Left lung (tissue), 4 donors: ENCODE measurements at regions not wholly inside any gene's neighbourhood (a gene's known extent, or its start where the extent isn't known, plus 50 kb on each side); places are given as distances from the start of the nearest gene placed in this dataset.

Experiments used
- ATAC-seq: fragments of 200-7000 bp; cut with Tn5 transposase; one replicate; pipeline ENCODE4 v1.9.1; 2020; ENCODE audit warnings: moderate library complexity
- DNase-seq, 4 donors: peaks; one replicate each; pipeline ENCODE4 v3.0.0-alpha.2; 2013 to 2020
- H3K27ac ChIP-seq, 2 donors: fragments of 200-600 bp; sonication (generic) in 1 of 2; one replicate each; pipeline versions ENCODE4 v1.5.0 to v1.8.0; 2020 to 2021
- H3K27me3 ChIP-seq, 2 donors: fragments of 200-600 bp; sonication (generic) in 1 of 2; one replicate each; pipeline versions ENCODE4 v1.5.0 to v1.8.0; 2020 to 2021
- H3K36me3 ChIP-seq, 2 donors: fragments of 200-600 bp; sonication (generic) in 1 of 2; one replicate each; pipeline versions ENCODE4 v1.5.0 to v1.8.0; 2020 to 2021
- H3K4me1 ChIP-seq, 2 donors: fragments of 200-600 bp; one replicate each; pipeline ENCODE4 v1.8.0; 2021
- H3K4me3 ChIP-seq, 2 donors: fragments of 200-600 bp; sonication (generic) in 1 of 2; one replicate each; pipeline versions ENCODE4 v1.5.0 to v1.8.0; 2020 to 2021; ENCODE audit warnings: mild to moderate bottlenecking in 1 of 2
- H3K9me3 ChIP-seq, 2 donors: fragments of 200-600 bp; sonication (generic) in 1 of 2; one replicate each; pipeline versions ENCODE4 v1.5.0 to v1.8.0; 2020 to 2021
- CTCF ChIP-seq, 2 donors: fragments of 200-600 bp; sonication (generic) in 1 of 2; IDR thresholded peaks; one replicate each; pipeline versions ENCODE4 v1.5.0 to v1.8.0; 2021; ENCODE audit warnings: antibody characterized with exemption in 2 of 2
- intact Hi-C, 2 donors: fragments of 100-400 bp; cut with DNase I; formaldehyde crosslinking; loops; one replicate each; pipeline versions ENCODE4 v1.11.2 to v1.14.2; 2022
- donor health status: DM: no; HTN: yes; CAD: no.
- donor health status: DM: no; HTN: no; CAD: no.

- Histone ChIP-seq H3K27ac (no peak overlapping the region), H3K4me1 (no peaks in the 10 kb centered on the region), H3K4me3 (no peak overlapping the region), H3K27me3 (no peaks in the 10 kb centered on the region), H3K9me3 (no peaks in the 10 kb centered on the region), H3K36me3 (no peaks in the 10 kb centered on the region)
- TF ChIP-seq CTCF (IDR thresholded peaks at IDR 0.05), result no peak
- intact Hi-C loops, result no loop called here
- no peak for ATAC-seq
- no peak for DNase-seq
These were observed 541.1 kb upstream of the PRMT6 start for GRCh38 chr1:106515375-106515774.

DNA sequence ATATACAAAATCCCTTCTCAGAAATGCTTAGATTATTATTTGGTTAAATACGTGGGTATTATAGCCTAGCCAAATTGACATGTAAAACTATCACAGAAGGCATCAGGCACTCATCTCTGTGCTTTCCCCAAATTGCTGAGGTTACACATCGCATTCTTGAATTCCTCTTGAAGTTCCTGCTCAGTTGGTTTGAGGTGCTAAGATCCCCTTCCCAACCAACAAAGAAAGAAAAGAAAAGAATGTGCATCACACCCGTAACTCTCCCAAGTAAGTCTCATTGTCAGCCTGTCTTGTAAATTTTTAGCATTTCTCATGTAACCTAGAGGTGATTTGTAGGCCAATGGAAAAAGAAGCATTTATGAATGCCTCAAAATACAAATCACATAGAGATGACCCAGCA, 539.2 kb upstream of the PRMT6 start:
- no peaks in the 10 kb centered on the region for H3K4me1 ChIP-seq
- H3K4me3 ChIP-seq, result no peak overlapping the region
- no peaks in the 10 kb centered on the region for H3K9me3 ChIP-seq
- H3K36me3 ChIP-seq, result no peaks in the 10 kb centered on the region
- no peak for TF ChIP-seq CTCF (IDR thresholded peaks at IDR 0.05)
- no peak for ATAC-seq
- intact Hi-C loops, result no loop called here
- no peak for DNase-seq
- no peak overlapping the region for H3K27ac ChIP-seq
- H3K27me3 ChIP-seq, result no peaks in the 10 kb centered on the region

DNA sequence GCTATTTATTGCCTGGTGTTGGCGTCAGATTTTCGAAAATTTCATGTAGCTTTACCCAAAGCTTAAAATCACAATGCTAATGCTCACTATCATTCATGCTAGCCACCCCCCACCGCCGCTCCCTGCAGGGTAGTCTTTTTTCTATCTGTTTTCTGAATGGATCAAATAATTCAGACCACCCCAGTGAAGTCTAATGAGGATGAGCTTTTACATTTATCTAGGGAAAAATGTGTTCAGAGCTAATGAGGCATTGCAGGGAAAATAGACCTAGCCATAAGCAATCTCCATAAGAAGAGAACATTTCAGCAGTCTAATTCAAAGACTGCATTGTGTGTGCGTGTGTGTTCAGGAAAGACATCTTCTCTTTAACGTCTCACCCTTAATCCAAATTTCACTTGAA, 533.0 kb upstream of the PRMT6 start:
- Histone ChIP-seq H3K4me1 (no peaks in the 10 kb centered on the region), H3K4me3 (no peak overlapping the region), H3K27me3 (no peaks in the 10 kb centered on the region), H3K27ac (no peak overlapping the region), H3K36me3 (no peaks in the 10 kb centered on the region), H3K9me3 (no peaks in the 10 kb centered on the region)
- ATAC-seq (no peak), DNase-seq (no peak)
- intact Hi-C loops, result no loop called here
- no peak for TF ChIP-seq CTCF (IDR thresholded peaks at IDR 0.05)

DNA sequence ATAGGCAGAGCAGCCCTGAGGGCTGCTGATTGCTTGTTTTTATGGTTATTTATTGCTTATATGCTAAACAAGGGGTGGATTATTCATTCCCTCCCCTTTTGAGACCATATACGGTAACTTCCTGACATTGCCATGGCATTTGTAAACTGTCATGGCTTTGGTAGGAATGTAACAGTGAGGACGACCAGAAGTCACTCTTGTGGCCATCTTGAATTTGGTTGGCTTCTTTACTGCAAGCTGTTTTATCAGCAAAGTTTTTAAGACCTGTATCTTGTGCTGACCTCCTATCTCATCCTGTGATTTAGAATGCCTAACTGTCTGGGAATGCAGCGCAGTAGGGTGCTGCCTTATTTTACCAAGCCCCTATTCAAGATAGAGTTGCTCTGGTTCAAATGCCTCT, 531.8 kb upstream of the PRMT6 start:
- Histone ChIP-seq H3K27ac (no peak overlapping the region), H3K9me3 (no peaks in the 10 kb centered on the region), H3K4me3 (no peak overlapping the region), H3K4me1 (no peaks in the 10 kb centered on the region), H3K27me3 (no peaks in the 10 kb centered on the region), H3K36me3 (no peaks in the 10 kb centered on the region)
- DNase-seq, result no peak
- intact Hi-C loops, result no loop called here
- TF ChIP-seq CTCF (IDR thresholded peaks at IDR 0.05), result no peak
- no peak for ATAC-seq

GRCh38 chr1:106526650-106527049, 529.8 kb upstream of the PRMT6 start:
- no peak for TF ChIP-seq CTCF (IDR thresholded peaks at IDR 0.05)
- ATAC-seq (no peak), DNase-seq (no peak)
- H3K36me3 ChIP-seq, result no peaks in the 10 kb centered on the region
- intact Hi-C loops, result no loop called here
- H3K9me3 ChIP-seq, result peaks cover 0 to 2% of the 10 kb centered on the region in 2 donors
- H3K4me3 ChIP-seq, result no peak overlapping the region
- H3K4me1 ChIP-seq, result no peaks in the 10 kb centered on the region
- no peaks in the 10 kb centered on the region for H3K27me3 ChIP-seq
- no peak overlapping the region for H3K27ac ChIP-seq
